H1 (cell line): ENCODE measurements at regions not wholly inside any gene's neighbourhood (a gene's known extent, or its start where the extent isn't known, plus 50 kb on each side); places are given as distances from the start of the nearest gene placed in this dataset.

Experiments used
- CTCF ChIA-PET: fragments of 300-600 bp; sonication (Branson Sonifier 250); formaldehyde crosslinking; loops from one replicate; lab custom pipeline; 2021; ENCODE audit not compliant: partially characterized antibody; lab: Charles Lee
- POLR2A ChIA-PET: fragments of 300-600 bp; sonication (Branson Sonifier 250); formaldehyde crosslinking; loops from one replicate; lab custom pipeline; 2021; ENCODE audit warnings: inconsistent platforms; ENCODE audit not compliant: partially characterized antibody; lab: Charles Lee
- DNase-seq, 2 experiments: peaks; one replicate each; pipeline versions ENCODE4 v3.0.0 to v3.0.0-alpha.2; 2010 to 2022; ENCODE audit warnings: low spot score in 2 of 2, low read depth in 1 of 2, mixed read lengths in 1 of 2
- FAIRE-seq: peaks from 2 replicates; lab custom pipeline; 2011; peaks lifted over from hg19 to GRCh38; lab: Jason Lieb, UNC
- H2AFZ ChIP-seq: 2 replicates; pipeline ENCODE4 v1.8.1; 2012; ENCODE audit warnings: low read length, inconsistent platforms
- H2AK5ac ChIP-seq: 2 replicates; pipeline ENCODE4 v1.6.1; 2013; ENCODE audit warnings: low read depth, low read length
- H2BK120ac ChIP-seq: replicated peaks from 2 replicates; pipeline ENCODE3; 2013; ENCODE audit warnings: low read depth, low read length, inconsistent platforms
- H2BK12ac ChIP-seq: 2 replicates; pipeline ENCODE4 v1.6.1; 2013; ENCODE audit warnings: low read depth, low read length
- H2BK15ac ChIP-seq: 2 replicates; pipeline ENCODE4 v1.6.1; 2013; ENCODE audit warnings: low read length
- H2BK20ac ChIP-seq: 2 replicates; pipeline ENCODE4 v1.6.1; 2013; ENCODE audit warnings: low read length
- H2BK5ac ChIP-seq: 2 replicates; pipeline ENCODE4 v1.6.1; 2013; ENCODE audit warnings: low read depth, low read length
- H3K14ac ChIP-seq: 2 replicates; pipeline ENCODE4 v1.6.1; 2013; ENCODE audit warnings: inconsistent platforms; ENCODE audit not compliant: insufficient read length
- H3K18ac ChIP-seq: 2 replicates; pipeline ENCODE4 v1.6.1; 2013; ENCODE audit warnings: low read length; ENCODE audit errors: extremely low read depth
- H3K23ac ChIP-seq: 2 replicates; pipeline ENCODE4 v1.6.1; 2013; ENCODE audit warnings: inconsistent platforms; ENCODE audit not compliant: insufficient read length
- H3K23me2 ChIP-seq: 2 replicates; pipeline ENCODE4 v1.6.1; 2013; ENCODE audit warnings: low read depth, low read length
- H3K27ac ChIP-seq: 2 replicates; pipeline ENCODE4 v1.6.1; 2011; ENCODE audit warnings: low read depth, low read length, inconsistent platforms
- H3K27me3 ChIP-seq, 4 experiments: replicated peaks in 1 of 4; 1 replicate in 1 of 4; 2 replicates in 3 of 4; pipeline versions ENCODE4 v1.6.1 to v1.8.1; 2011 to 2013; ENCODE audit warnings: low read length in 3 of 4, mild to moderate bottlenecking in 3 of 4, inconsistent platforms in 2 of 4, mixed read lengths in 2 of 4, moderate library complexity in 1 of 4; ENCODE audit not compliant: control insufficient read depth in 3 of 4, insufficient read depth in 3 of 4; ENCODE audit errors: extremely low read depth in 1 of 4
- H3K36me3 ChIP-seq, 4 experiments: 2 replicates each; pipeline versions ENCODE4 v1.6.1 to v1.8.1; 2011 to 2013; ENCODE audit warnings: mild to moderate bottlenecking in 4 of 4, low read length in 3 of 4, moderate library complexity in 2 of 4, control low read depth in 1 of 4, inconsistent platforms in 1 of 4; ENCODE audit not compliant: insufficient read depth in 4 of 4, control insufficient read depth in 2 of 4
- H3K4ac ChIP-seq: replicated peaks from 2 replicates; pipeline ENCODE3; 2013; ENCODE audit warnings: low read length, low read depth, mixed read lengths, inconsistent platforms; ENCODE audit not compliant: insufficient read length
- H3K4me1 ChIP-seq, 4 experiments: replicated peaks in 1 of 4; 1 replicate in 1 of 4; 2 replicates in 3 of 4; pipeline versions ENCODE4 v1.6.1 to v1.8.1; 2011 to 2013; ENCODE audit warnings: low read length in 3 of 4, inconsistent platforms in 2 of 4, mixed read lengths in 1 of 4; ENCODE audit not compliant: insufficient read depth in 4 of 4, control insufficient read depth in 3 of 4
- H3K4me2 ChIP-seq, 2 experiments: 2 replicates each; pipeline versions ENCODE4 v1.6.1 to v1.8.1; 2011 to 2013; ENCODE audit warnings: low read depth in 2 of 2, low read length in 2 of 2, control low read depth in 1 of 2, inconsistent platforms in 1 of 2, mild to moderate bottlenecking in 1 of 2; ENCODE audit not compliant: insufficient read depth in 1 of 2
- H3K4me3 ChIP-seq, 4 experiments: fragments of 200-600, 300-600 bp in 1 of 4; sonication (generic), shearing (Covaris generic), sonication (Bioruptor Twin) in 1 of 4; 2 replicates each; pipeline versions ENCODE4 v1.5.1 to v1.8.1; 2011 to 2016; ENCODE audit warnings: low read length in 4 of 4, low read depth in 3 of 4, control low read depth in 2 of 4, inconsistent platforms in 2 of 4, mild to moderate bottlenecking in 2 of 4, mixed read lengths in 1 of 4, moderate library complexity in 1 of 4; ENCODE audit not compliant: insufficient read depth in 2 of 4; ENCODE audit errors: extremely low read depth in 1 of 4
- H3K56ac ChIP-seq: replicated peaks from 2 replicates; pipeline ENCODE3; 2013; ENCODE audit warnings: low read depth, mild to moderate bottlenecking, mixed read lengths, low read length, inconsistent platforms; ENCODE audit not compliant: insufficient read length
- H3K79me1 ChIP-seq: 2 replicates; pipeline ENCODE4 v1.6.1; 2013; ENCODE audit warnings: low read depth, low read length, control low read depth
- H3K79me2 ChIP-seq, 2 experiments: 2 replicates each; pipeline versions ENCODE4 v1.6.1 to v1.8.1; 2012 to 2013; ENCODE audit warnings: low read length in 2 of 2, mild to moderate bottlenecking in 2 of 2, inconsistent platforms in 1 of 2; ENCODE audit not compliant: insufficient read depth in 2 of 2, control insufficient read depth in 1 of 2
- H3K9ac ChIP-seq, 4 experiments: replicated peaks in 1 of 4; 1 replicate in 1 of 4; 2 replicates in 3 of 4; pipeline versions ENCODE4 v1.6.1 to v1.8.1; 2011 to 2013; ENCODE audit warnings: low read depth in 3 of 4, low read length in 3 of 4, control low read depth in 2 of 4, mild to moderate bottlenecking in 2 of 4, moderate library complexity in 2 of 4, inconsistent platforms in 1 of 4; ENCODE audit errors: extremely low read depth in 1 of 4
- H3K9me3 ChIP-seq, 2 experiments: 2 replicates each; pipeline versions ENCODE4 v1.6.1 to v1.8.1; 2012 to 2013; ENCODE audit warnings: mild to moderate bottlenecking in 2 of 2, moderate library complexity in 2 of 2, control low read depth in 1 of 2, inconsistent platforms in 1 of 2, low read depth in 1 of 2, low read length in 1 of 2, mixed read lengths in 1 of 2; ENCODE audit not compliant: insufficient read depth in 2 of 2
- H4K20me1 ChIP-seq, 2 experiments: replicated peaks in 1 of 2; 2 replicates each; pipeline versions ENCODE3 to v1.8.1; 2011 to 2013; ENCODE audit warnings: inconsistent platforms in 2 of 2, low read length in 2 of 2, mild to moderate bottlenecking in 1 of 2; ENCODE audit not compliant: insufficient read depth in 2 of 2, control insufficient read depth in 1 of 2
- H4K5ac ChIP-seq: 2 replicates; pipeline ENCODE4 v1.6.1; 2013; ENCODE audit warnings: low read length, low read depth, mixed read lengths, inconsistent platforms; ENCODE audit not compliant: insufficient read length
- H4K8ac ChIP-seq: 2 replicates; pipeline ENCODE4 v1.8.0; 2013; ENCODE audit warnings: mild to moderate bottlenecking, moderate library complexity, low read length, inconsistent platforms; ENCODE audit not compliant: insufficient read depth; ENCODE audit errors: extremely low read depth
- H4K91ac ChIP-seq: replicated peaks from 2 replicates; pipeline ENCODE3; 2013; ENCODE audit warnings: low read length, mixed read lengths, inconsistent platforms; ENCODE audit not compliant: insufficient read length
- ATF2 ChIP-seq: IDR thresholded peaks from 2 replicates; pipeline ENCODE4 v1.6.1; 2012; ENCODE audit warnings: low read length, inconsistent platforms
- CHD2 ChIP-seq: IDR thresholded peaks from 2 replicates; pipeline ENCODE4 v1.6.1; 2012; ENCODE audit warnings: low read length, improper control_type of control experiment
- E2F6 ChIP-seq: IDR thresholded peaks from 2 replicates; pipeline ENCODE4 v1.6.1; 2012; ENCODE audit warnings: inconsistent platforms
- KDM5A ChIP-seq: fragments of 200-600 bp; IDR thresholded peaks from 2 replicates; pipeline ENCODE4 v1.7.1; 2012; ENCODE audit warnings: mild to moderate bottlenecking, low read length, inconsistent platforms, mixed read lengths
- MAFK ChIP-seq: IDR thresholded peaks from 2 replicates; pipeline ENCODE4 v1.6.1; 2012; ENCODE audit warnings: low read depth, mild to moderate bottlenecking, improper control_type of control experiment, low read length
- RFX5 ChIP-seq: IDR thresholded peaks from 2 replicates; pipeline ENCODE4 v1.6.1; 2011; ENCODE audit warnings: low read depth, low read length, improper control_type of control experiment, borderline replicate concordance
- SAP30 ChIP-seq: fragments of 300-600 bp; sonication (generic); IDR thresholded peaks from 2 replicates; pipeline ENCODE4 v1.7.1; 2012; ENCODE audit warnings: low read length, moderate library complexity, mild to moderate bottlenecking, inconsistent platforms; ENCODE audit not compliant: insufficient read depth, insufficient replicate concordance
- WGBS, 2 experiments: shearing (Covaris generic) in 1 of 2; methylation state at CpG; one replicate each; pipeline versions ENCODE4 v1.1.6 to v1.1.7; 2013 to 2015; ENCODE audit warnings: low lambda C conversion rate in 2 of 2, mixed read lengths in 2 of 2, inconsistent platforms in 1 of 2, low coverage in 1 of 2, missing lambda C conversion rate in 1 of 2; ENCODE audit not compliant: insufficient replicate concordance in 2 of 2, insufficient coverage in 1 of 2, insufficient read length in 1 of 2; ENCODE audit errors: extremely low coverage in 1 of 2, missing lambda C conversion rate in 1 of 2; 5-methylcytosine and 5-hydroxymethylcytosine counted together

- H3K4me1 ChIP-seq = peaks cover 0 to 3% (median 1%) of the 10 kb centered on the region in 4 experiments; a peak in 5 of 7 replicates
- no peak overlapping the region for H3K14ac ChIP-seq
- H2AK5ac ChIP-seq = no peak overlapping the region
- no peaks in the 10 kb centered on the region for H3K79me2 ChIP-seq
- no peak overlapping the region for H3K27ac ChIP-seq
- no peak for DNase-seq
- H3K79me1 ChIP-seq = no peaks in the 10 kb centered on the region
- H2BK120ac ChIP-seq = no peak overlapping the region
- TF ChIP-seq MAFK (no peak), RFX5 (no peak), KDM5A (no peak), SAP30 (no peak), E2F6 (no peak), ATF2 (no peak), CHD2 (no peak)
- ChIA-PET CTCF (interaction anchor here (1.0 to 1.6 kb wide), 5 partner anchors 11 to 313 kb away, joined by 3 to 4 read pairs (median 3); no protein-coding TSS in a partner anchor), POLR2A (no interaction called here)
- WGBS, 2 experiments = 88% methylated on average over 4 of the region's 4 CpGs; no CpG with 5 or more reads in 1 of the 2 experiments
- no peak overlapping the region for H2AFZ ChIP-seq
- no peak overlapping the region for H3K23ac ChIP-seq
- no peak overlapping the region for H3K9ac ChIP-seq
- H4K20me1 ChIP-seq = no peaks in the 10 kb centered on the region
- no peak overlapping the region for H4K91ac ChIP-seq
- no peak overlapping the region for H2BK12ac ChIP-seq
- no peaks in the 10 kb centered on the region for H3K23me2 ChIP-seq
- no peak overlapping the region for H3K4me3 ChIP-seq
- H3K9me3 ChIP-seq = no peaks in the 10 kb centered on the region
- H3K4me2 ChIP-seq = no peak overlapping the region
- H2BK15ac ChIP-seq = no peak overlapping the region
- no peak overlapping the region for H3K4ac ChIP-seq
- H4K8ac ChIP-seq = no peak overlapping the region
- H3K18ac ChIP-seq = no peak overlapping the region
- H2BK5ac ChIP-seq = no peak overlapping the region
- H3K27me3 ChIP-seq = peaks cover 0 to 14% (median 6%) of the 10 kb centered on the region in 4 experiments; a peak in 5 of 7 replicates
- H2BK20ac ChIP-seq = no peak overlapping the region
- no peak overlapping the region for H3K56ac ChIP-seq
- H3K36me3 ChIP-seq = no peaks in the 10 kb centered on the region
- FAIRE-seq = no peak
- no peak overlapping the region for H4K5ac ChIP-seq
These were observed 597.7 kb downstream of the CCDC171 start for GRCh38 chr9:16150501-16150900.
